NB4 (cell line): ENCODE measurements at regions not wholly inside any gene's neighbourhood (a gene's known extent, or its start where the extent isn't known, plus 50 kb on each side); places are given as distances from the start of the nearest gene placed in this dataset.

ENCODE experiments used
- MYC ChIP-seq: IDR thresholded peaks from 2 replicates; pipeline ENCODE4 v1.6.1; 2011; ENCODE audit warnings: low read depth, low read length
- POLR2A ChIP-seq: IDR thresholded peaks from 2 replicates; pipeline ENCODE4 v1.6.1; 2011; ENCODE audit warnings: mild to moderate bottlenecking; ENCODE audit not compliant: insufficient read length; ENCODE audit errors: extremely low read depth
- TF ChIP-seq, protein P1 (sequence below): IDR thresholded peaks from 2 replicates; pipeline ENCODE4 v1.6.1; 2011; ENCODE audit warnings: low read depth, low read length
- TF ChIP-seq, protein P2 (sequence below): IDR thresholded peaks from one replicate; pipeline ENCODE4 v1.5.1; 2012; ENCODE audit warnings: low read depth, low read length

DNA sequence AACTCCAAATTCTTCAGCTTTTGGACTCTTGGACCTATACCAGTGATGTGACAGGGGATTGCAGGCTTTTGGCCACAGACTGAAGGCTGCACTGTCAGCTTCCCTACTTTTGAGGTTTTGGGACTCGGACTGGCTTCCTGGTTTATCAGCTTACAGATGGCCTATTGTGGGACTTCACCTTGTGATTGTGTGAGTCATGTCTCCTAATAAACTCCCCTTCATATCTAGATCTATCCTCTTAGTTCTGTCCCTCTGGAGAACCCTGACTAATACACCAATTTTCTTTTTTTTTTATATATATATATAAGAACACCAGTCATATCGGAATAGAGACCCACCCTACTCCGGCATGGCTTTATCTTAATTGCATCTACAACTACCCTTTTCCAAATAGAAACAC is 166.8 kb downstream of the ETV1 start:
- TF ChIP-seq, protein P1, sequence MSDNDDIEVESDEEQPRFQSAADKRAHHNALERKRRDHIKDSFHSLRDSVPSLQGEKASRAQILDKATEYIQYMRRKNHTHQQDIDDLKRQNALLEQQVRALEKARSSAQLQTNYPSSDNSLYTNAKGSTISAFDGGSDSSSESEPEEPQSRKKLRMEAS: no peak
- TF ChIP-seq, protein P2, sequence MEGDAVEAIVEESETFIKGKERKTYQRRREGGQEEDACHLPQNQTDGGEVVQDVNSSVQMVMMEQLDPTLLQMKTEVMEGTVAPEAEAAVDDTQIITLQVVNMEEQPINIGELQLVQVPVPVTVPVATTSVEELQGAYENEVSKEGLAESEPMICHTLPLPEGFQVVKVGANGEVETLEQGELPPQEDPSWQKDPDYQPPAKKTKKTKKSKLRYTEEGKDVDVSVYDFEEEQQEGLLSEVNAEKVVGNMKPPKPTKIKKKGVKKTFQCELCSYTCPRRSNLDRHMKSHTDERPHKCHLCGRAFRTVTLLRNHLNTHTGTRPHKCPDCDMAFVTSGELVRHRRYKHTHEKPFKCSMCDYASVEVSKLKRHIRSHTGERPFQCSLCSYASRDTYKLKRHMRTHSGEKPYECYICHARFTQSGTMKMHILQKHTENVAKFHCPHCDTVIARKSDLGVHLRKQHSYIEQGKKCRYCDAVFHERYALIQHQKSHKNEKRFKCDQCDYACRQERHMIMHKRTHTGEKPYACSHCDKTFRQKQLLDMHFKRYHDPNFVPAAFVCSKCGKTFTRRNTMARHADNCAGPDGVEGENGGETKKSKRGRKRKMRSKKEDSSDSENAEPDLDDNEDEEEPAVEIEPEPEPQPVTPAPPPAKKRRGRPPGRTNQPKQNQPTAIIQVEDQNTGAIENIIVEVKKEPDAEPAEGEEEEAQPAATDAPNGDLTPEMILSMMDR: no peak
- no peak for TF ChIP-seq POLR2A
- no peak for TF ChIP-seq MYC
